K562 (cell line): ENCODE measurements at regions not wholly inside any gene's neighbourhood (a gene's known extent, or its start where the extent isn't known, plus 50 kb on each side); places are given as distances from the start of the nearest gene placed in this dataset.

Experiments
- ATAC-seq: fragments of 200-7000 bp; cut with Tn5 transposase; 3 replicates; pipeline ENCODE4 v1.9.1; 2020; ENCODE audit warnings: moderate library complexity
- BruUV-seq: library from RNA; stranded (reverse); fragments of 400-500 nt; replicated peaks from 2 replicates; lab custom pipeline; 2021; lab: Mats Ljungman, UMichigan
- CTCF ChIA-PET: fragments of 300-600 bp; formaldehyde crosslinking; extraction: SDS; loops from one replicate; lab custom pipeline; 2021; ENCODE audit warnings: low intra/inter-chr PET ratio; lab: Yijun Ruan, JAX
- POLR2A ChIA-PET: fragments of 300-600, 350-650 bp; sonication (Branson Sonifier 250); formaldehyde crosslinking; extraction: SDS; loops from one replicate; lab custom pipeline; 2021; ENCODE audit warnings: antibody characterized with exemption, inconsistent platforms; lab: Yijun Ruan, JAX
- DNase-seq, 4 experiments: peaks; one replicate each; pipeline versions ENCODE4 v3.0.0 to v3.0.0-alpha.2; 2011 to 2018; ENCODE audit warnings: low spot score in 3 of 4, mixed read lengths in 3 of 4; ENCODE audit errors: extremely low read depth in 1 of 4
- FAIRE-seq: peaks from 2 replicates; lab custom pipeline; 2011; peaks lifted over from hg19 to GRCh38; lab: Jason Lieb, UNC
- H2AFZ ChIP-seq: 2 replicates; pipeline ENCODE4 v1.6.0; 2011; ENCODE audit warnings: low read depth, low read length, control low read depth, inconsistent platforms
- H3K27ac ChIP-seq: fragments of 200-600 bp; 3 replicates; pipeline ENCODE4 v1.8.0; 2011; ENCODE audit warnings: low read depth, mild to moderate bottlenecking, control low read depth, inconsistent platforms, low read length, moderate library complexity, mixed read lengths; ENCODE audit errors: extremely low read depth
- H3K27me3 ChIP-seq, 2 experiments: fragments of 300-600 bp in 1 of 2; 2 replicates in 1 of 2; 3 replicates in 1 of 2; pipeline versions ENCODE4 v1.6.0 to v1.8.0; 2011; ENCODE audit warnings: inconsistent platforms in 2 of 2, low read length in 2 of 2, mild to moderate bottlenecking in 1 of 2, mixed read lengths in 1 of 2, moderate library complexity in 1 of 2; ENCODE audit not compliant: control insufficient read depth in 2 of 2, insufficient read depth in 2 of 2
- H3K36me3 ChIP-seq: fragments of 300-600 bp; 3 replicates; pipeline ENCODE4 v1.8.0; 2011; ENCODE audit warnings: mild to moderate bottlenecking, low read length, inconsistent platforms; ENCODE audit not compliant: control insufficient read depth, insufficient read depth
- H3K4me1 ChIP-seq, 2 experiments: fragments of 200-600 bp in 1 of 2; replicated peaks in 1 of 2; 2 replicates in 1 of 2; 3 replicates in 1 of 2; pipeline versions ENCODE4 v1.5.1 to v1.8.0; 2011; ENCODE audit warnings: inconsistent platforms in 2 of 2, low read length in 2 of 2, mild to moderate bottlenecking in 1 of 2, mixed read lengths in 1 of 2, moderate library complexity in 1 of 2; ENCODE audit not compliant: control insufficient read depth in 2 of 2, insufficient read depth in 2 of 2
- H3K4me2 ChIP-seq: 2 replicates; pipeline ENCODE4 v1.6.1; 2011; ENCODE audit warnings: low read length, control low read depth, inconsistent platforms, mixed read lengths; ENCODE audit not compliant: insufficient read depth
- H3K4me3 ChIP-seq: fragments of 200-600 bp; sonication (generic), shearing (Covaris generic); 2 replicates; pipeline ENCODE4 v1.5.1; 2016; ENCODE audit warnings: control low read depth, inconsistent platforms
- H3K79me2 ChIP-seq: fragments of 200-600 bp; 3 replicates; pipeline ENCODE4 v1.8.0; 2011; ENCODE audit warnings: low read length, inconsistent platforms; ENCODE audit not compliant: control insufficient read depth, insufficient read depth
- H3K9ac ChIP-seq, 2 experiments: 2 replicates each; pipeline versions ENCODE4 v1.6.0 to v1.6.1; 2011; ENCODE audit warnings: low read depth in 2 of 2, low read length in 2 of 2, control low read depth in 1 of 2, inconsistent platforms in 1 of 2, mild to moderate bottlenecking in 1 of 2, mixed read lengths in 1 of 2; ENCODE audit not compliant: insufficient read depth in 1 of 2
- H3K9me1 ChIP-seq: one replicate; pipeline ENCODE4 v1.6.0; 2011; ENCODE audit warnings: inconsistent platforms, mild to moderate bottlenecking, low read length, moderate library complexity; ENCODE audit not compliant: control insufficient read depth, insufficient read depth
- H3K9me3 ChIP-seq: replicated peaks from 2 replicates; pipeline ENCODE4 v1.5.1; 2011; ENCODE audit warnings: low read depth, low read length, inconsistent platforms; ENCODE audit not compliant: control insufficient read depth, insufficient read depth
- H4K20me1 ChIP-seq: replicated peaks from 2 replicates; pipeline ENCODE4 v1.6.1; 2011; ENCODE audit warnings: low read length, inconsistent platforms, mixed read lengths; ENCODE audit not compliant: control insufficient read depth, insufficient read depth
- ATF3 ChIP-seq, 2 experiments: fragments of 450-650 bp in 1 of 2; sonication (generic) in 1 of 2; formaldehyde crosslinking in 1 of 2; IDR thresholded peaks in 1 of 2; conservative IDR thresholded peaks in 1 of 2; 2 replicates each; pipeline versions ENCODE4 v1.6.1 to v1.8.1; 2016 to 2023; ENCODE audit warnings: mild to moderate bottlenecking in 2 of 2, moderate library complexity in 2 of 2, inconsistent platforms in 1 of 2, missing genetic modification reagents in 1 of 2
- HMBOX1 ChIP-seq: sonication (generic); IDR thresholded peaks from 2 replicates; pipeline ENCODE4 v1.6.1; 2016
- MEIS2 ChIP-seq: fragments of 450-650 bp; IDR thresholded peaks from 2 replicates; pipeline ENCODE4 v1.6.1; 2014; ENCODE audit warnings: mild to moderate bottlenecking; ENCODE audit not compliant: partially characterized antibody
- NKRF ChIP-seq: fragments of 450-650 bp; IDR thresholded peaks from 2 replicates; pipeline ENCODE4 v1.6.1; 2016; ENCODE audit warnings: borderline replicate concordance
- PBX2 ChIP-seq, 2 experiments: IDR thresholded peaks in 1 of 2; conservative IDR thresholded peaks in 1 of 2; 2 replicates each; pipeline ENCODE4 v1.6.1; 2016; ENCODE audit warnings: low read depth in 2 of 2, mild to moderate bottlenecking in 1 of 2, missing compliant biosample characterization in 1 of 2, missing genetic modification characterization in 1 of 2, moderate library complexity in 1 of 2
- PKNOX1 ChIP-seq: fragments of 450-650 bp; IDR thresholded peaks from 2 replicates; pipeline ENCODE4 v1.6.1; 2016
- PYGO2 ChIP-seq: fragments of 450-650 bp; IDR thresholded peaks from 2 replicates; pipeline ENCODE4 v1.6.1; 2016; ENCODE audit warnings: mild to moderate bottlenecking, missing genetic modification characterization, moderate library complexity, missing compliant biosample characterization
- ZFPM2 ChIP-seq: fragments of 250-450 bp; sonication (Bioruptor Pico); IDR thresholded peaks from 2 replicates; pipeline ENCODE4 v1.5.1; 2022; ENCODE audit warnings: mild to moderate bottlenecking
- ZNF224 ChIP-seq: sonication (generic); formaldehyde crosslinking; IDR thresholded peaks from 2 replicates; pipeline ENCODE4 v1.8.0; 2022; ENCODE audit warnings: mild to moderate bottlenecking, missing genetic modification reagents
- WGBS: fragments of 100-300 bp; shearing (Covaris generic); methylation state at CpG from one replicate; pipeline ENCODE4 v1.1.6; 2016; ENCODE audit warnings: low coverage, mixed read lengths; ENCODE audit not compliant: insufficient coverage; ENCODE audit errors: missing lambda C conversion rate; 5-methylcytosine and 5-hydroxymethylcytosine counted together
- in situ Hi-C: fragments of 300-500 bp; cut with MboI; formaldehyde crosslinking; loops from 4 replicates; pipeline ENCODE4 v1.15.0; 2018; ENCODE audit warnings: inconsistent platforms, mixed read lengths
- intact Hi-C: fragments of 100-400 bp; cut with micrococcal nuclease; formaldehyde crosslinking; loops from 2 replicates; pipeline ENCODE4 v1.14.2; 2022

- no peak overlapping the region for H3K27ac ChIP-seq
- H3K9me1 ChIP-seq = no peaks in the 10 kb centered on the region
- no TSS peak for BruUV-seq
- FAIRE-seq (no peak), DNase-seq (no peak), ATAC-seq (no peak)
- peaks cover 72% of the 10 kb centered on the region for H3K79me2 ChIP-seq
- no peaks in the 10 kb centered on the region for H3K36me3 ChIP-seq
- intact Hi-C loops (no loop called here), in situ Hi-C loops (no loop called here)
- CTCF ChIA-PET = no interaction called here
- no peaks in the 10 kb centered on the region for H3K9me3 ChIP-seq
- peaks cover 0 to 24% of the 10 kb centered on the region in 2 experiments; a peak in 2 of 5 replicates for H3K4me1 ChIP-seq
- H2AFZ ChIP-seq = no peak overlapping the region
- no peaks in the 10 kb centered on the region for H3K27me3 ChIP-seq
- H3K9ac ChIP-seq = 0 out of 4 replicates have a peak overlapping the region, but pooled peaks of 1 of the 2 experiments have one; percentile 10
- H3K4me3 ChIP-seq = no peak overlapping the region
- POLR2A ChIA-PET = interaction anchor here (0.6 to 1.3 kb wide), 3 partner anchors 11 to 417 kb away, joined by 3 read pairs; no protein-coding TSS in a partner anchor
- no peaks in the 10 kb centered on the region for H4K20me1 ChIP-seq
- WGBS = 0% methylated on average over 2 of the region's 2 CpGs
- H3K4me2 ChIP-seq = 0 out of 2 replicates have a peak overlapping the region, but pooled peaks have one; percentile 15
- no peak for TF ChIP-seq PBX2 (CRISPR knock-in tag; IDR thresholded peaks at IDR 0.05; ENCODE audit: low read depth)
- TF ChIP-seq PBX2 (tag; conservative IDR thresholded peaks at IDR 0.05; ENCODE audit: low read depth) = peak; percentile 49; the same call in 1 of the 2 replicates
- no peak for TF ChIP-seq ATF3 (IDR thresholded peaks at IDR 0.05)
- no peak for TF ChIP-seq ATF3 (CRISPR knock-in tag; conservative IDR thresholded peaks at IDR 0.05)
- no peak for TF ChIP-seq PYGO2
- TF ChIP-seq MEIS2 = peak; percentile 49
- TF ChIP-seq NKRF = no peak
- TF ChIP-seq HMBOX1 = no peak
- TF ChIP-seq ZNF224 = no peak
- TF ChIP-seq ZFPM2 (CRISPR knock-in tag) = no peak
- TF ChIP-seq PKNOX1 = 0 out of 2 replicates have a peak, but pooled peaks have one; percentile 10
These were observed 1768.9 kb upstream of the CDH9 start for GRCh38 chr5:28807195-28807729.
